Right hindlimb (tissue), 1 donor: ENCODE measurements at regions not wholly inside any gene's neighbourhood (a gene's known extent, or its start where the extent isn't known, plus 50 kb on each side); places are given as distances from the start of the nearest gene placed in this dataset.

Source experiments
- DNase-seq: peaks from one replicate; pipeline ENCODE4 v3.0.0-alpha.2; 2018

GRCh38 chr10:4217187-4217586 is 432.2 kb upstream of the KLF6 start:
- DNase-seq: no peak

- DNase-seq: no peak
These were observed 431.7 kb upstream of the KLF6 start for GRCh38 chr10:4216726-4217125.

- DNase-seq: no peak
These were observed 431.1 kb upstream of the KLF6 start for GRCh38 chr10:4215963-4216575.

GRCh38 chr10:4215485-4215884 is 430.5 kb upstream of the KLF6 start:
- DNase-seq: no peak

- no peak for DNase-seq
These were observed 429.9 kb upstream of the KLF6 start for GRCh38 chr10:4214908-4215307.

- no peak for DNase-seq
These were observed 428.4 kb upstream of the KLF6 start for GRCh38 chr10:4213441-4213840.

- DNase-seq: no peak
These were observed 427.2 kb upstream of the KLF6 start for GRCh38 chr10:4212111-4212630.

- no peak for DNase-seq
These were observed 423.5 kb upstream of the KLF6 start for GRCh38 chr10:4208499-4208898.

GRCh38 chr10:4205113-4205512 is 420.1 kb upstream of the KLF6 start:
- DNase-seq: no peak

- DNase-seq: no peak
These were observed 417.9 kb upstream of the KLF6 start for GRCh38 chr10:4202938-4203337.

GRCh38 chr10:4201866-4202825 is 417.1 kb upstream of the KLF6 start:
- DNase-seq: no peak

GRCh38 chr10:4199196-4199595 is 414.2 kb upstream of the KLF6 start:
- no peak for DNase-seq

GRCh38 chr10:4198216-4198615 is 413.2 kb upstream of the KLF6 start:
- DNase-seq: no peak

GRCh38 chr10:4197676-4198075 is 412.7 kb upstream of the KLF6 start:
- DNase-seq: no peak

GRCh38 chr10:4196771-4197390 is 411.9 kb upstream of the KLF6 start:
- DNase-seq: no peak

- no peak for DNase-seq
These were observed 411.2 kb upstream of the KLF6 start for GRCh38 chr10:4196183-4196582.

GRCh38 chr10:4195213-4195612 is 410.2 kb upstream of the KLF6 start:
- DNase-seq: no peak

GRCh38 chr10:4194231-4194630 is 409.2 kb upstream of the KLF6 start:
- DNase-seq: no peak

GRCh38 chr10:4191894-4192293 is 406.9 kb upstream of the KLF6 start:
- no peak for DNase-seq

GRCh38 chr10:4191354-4191753 is 406.3 kb upstream of the KLF6 start:
- DNase-seq: no peak

GRCh38 chr10:4190876-4191275 is 405.9 kb upstream of the KLF6 start:
- DNase-seq: no peak

GRCh38 chr10:4189281-4189680 is 404.3 kb upstream of the KLF6 start:
- peak; percentile 60 for DNase-seq

GRCh38 chr10:4188406-4188805 is 403.4 kb upstream of the KLF6 start:
- DNase-seq: no peak
